Parathyroid adenoma (tissue), 2 donors: ENCODE measurements at regions not wholly inside any gene's neighbourhood (a gene's known extent, or its start where the extent isn't known, plus 50 kb on each side); places are given as distances from the start of the nearest gene placed in this dataset.

ENCODE experiments used
- H2AFZ ChIP-seq: fragments of 300-600 bp; sonication (generic); one replicate; pipeline ENCODE4 v1.7.0; 2017; ENCODE audit warnings: antibody characterized with exemption, mild to moderate bottlenecking
- H3K27ac ChIP-seq: fragments of 300-600 bp; sonication (generic); one replicate; pipeline ENCODE4 v1.7.0; 2017
- H3K27me3 ChIP-seq: fragments of 300-600 bp; sonication (generic); one replicate; pipeline ENCODE4 v1.7.0; 2017; ENCODE audit warnings: low read length; ENCODE audit not compliant: control insufficient read depth, insufficient read depth
- H3K36me3 ChIP-seq: fragments of 300-600 bp; sonication (generic); one replicate; pipeline ENCODE4 v1.7.0; 2017; ENCODE audit warnings: low read length; ENCODE audit not compliant: control insufficient read depth, insufficient read depth
- H3K4me1 ChIP-seq: fragments of 300-600 bp; sonication (generic); one replicate; pipeline ENCODE4 v1.7.0; 2017; ENCODE audit warnings: control low read depth
- H3K4me2 ChIP-seq: fragments of 300-600 bp; sonication (generic); one replicate; pipeline ENCODE4 v1.7.0; 2017; ENCODE audit warnings: low read length
- H3K4me3 ChIP-seq: fragments of 300-600 bp; sonication (generic); one replicate; pipeline ENCODE4 v1.7.0; 2017; ENCODE audit warnings: low read depth, low read length
- H3K79me2 ChIP-seq: fragments of 300-600 bp; sonication (generic); one replicate; pipeline ENCODE4 v1.7.0; 2017; ENCODE audit warnings: control low read depth
- H3K9ac ChIP-seq: fragments of 300-600 bp; sonication (generic); one replicate; pipeline ENCODE4 v1.7.0; 2017; ENCODE audit warnings: mild to moderate bottlenecking
- H3K9me3 ChIP-seq: fragments of 300-600 bp; sonication (generic); one replicate; pipeline ENCODE4 v1.7.0; 2017; ENCODE audit warnings: low read length; ENCODE audit not compliant: control insufficient read depth
- CTCF ChIP-seq: fragments of 300-600 bp; sonication (generic); IDR thresholded peaks from one replicate; pipeline ENCODE4 v1.7.0; 2017; ENCODE audit warnings: antibody characterized with exemption, mild to moderate bottlenecking
- donor health status: primary hyperparathyroidism.

GRCh38 chr2:67689186-67689585, 292.1 kb downstream of the ETAA1 start:
- TF ChIP-seq CTCF: no peak
- Histone ChIP-seq H3K79me2 (no peaks in the 10 kb centered on the region), H3K27ac (no peak overlapping the region), H3K9ac (no peak overlapping the region), H3K9me3 (no peaks in the 10 kb centered on the region), H3K27me3 (no peaks in the 10 kb centered on the region), H3K36me3 (no peaks in the 10 kb centered on the region), H3K4me2 (no peak overlapping the region), H3K4me3 (no peak overlapping the region), H2AFZ (no peak overlapping the region), H3K4me1 (no peaks in the 10 kb centered on the region)

GRCh38 chr2:67689651-67690050, 292.5 kb downstream of the ETAA1 start:
- no peak for TF ChIP-seq CTCF
- no peaks in the 10 kb centered on the region for H3K9me3 ChIP-seq

GRCh38 chr2:67694445-67694844, 297.3 kb downstream of the ETAA1 start:
- H3K4me3 ChIP-seq: no peak overlapping the region
- peaks cover 5% of the 10 kb centered on the region for H3K4me1 ChIP-seq
- H3K79me2 ChIP-seq: no peaks in the 10 kb centered on the region
- H3K4me2 ChIP-seq: peak overlapping the region; percentile 10
- no peak overlapping the region for H3K9ac ChIP-seq
- no peaks in the 10 kb centered on the region for H3K36me3 ChIP-seq
- no peaks in the 10 kb centered on the region for H3K9me3 ChIP-seq
- H3K27me3 ChIP-seq: no peaks in the 10 kb centered on the region
- no peak overlapping the region for H3K27ac ChIP-seq
- no peak for TF ChIP-seq CTCF
- H2AFZ ChIP-seq: peak overlapping the region; percentile 53

More at GRCh38 chr2:67689651-67690050, 292.5 kb downstream of the ETAA1 start:
- Histone ChIP-seq H3K4me3 (no peak overlapping the region), H3K4me2 (no peak overlapping the region), H3K27me3 (no peaks in the 10 kb centered on the region), H3K79me2 (no peaks in the 10 kb centered on the region), H3K4me1 (peaks cover 2% of the 10 kb centered on the region), H3K27ac (no peak overlapping the region), H2AFZ (no peak overlapping the region), H3K36me3 (no peaks in the 10 kb centered on the region), H3K9ac (no peak overlapping the region)

GRCh38 chr2:67701011-67701410, 303.9 kb downstream of the ETAA1 start:
- H3K79me2 ChIP-seq: no peaks in the 10 kb centered on the region
- peak overlapping the region; percentile 41 for H2AFZ ChIP-seq
- H3K4me1 ChIP-seq: peaks cover 7% of the 10 kb centered on the region
- no peak overlapping the region for H3K4me2 ChIP-seq
- H3K9me3 ChIP-seq: no peaks in the 10 kb centered on the region
- no peak overlapping the region for H3K4me3 ChIP-seq
- no peaks in the 10 kb centered on the region for H3K27me3 ChIP-seq
- H3K36me3 ChIP-seq: no peaks in the 10 kb centered on the region
- H3K9ac ChIP-seq: no peak overlapping the region
- no peak for TF ChIP-seq CTCF
- no peak overlapping the region for H3K27ac ChIP-seq

GRCh38 chr2:67702284-67702683, 305.2 kb downstream of the ETAA1 start:
- no peak overlapping the region for H3K4me3 ChIP-seq
- H3K9me3 ChIP-seq: no peaks in the 10 kb centered on the region
- no peaks in the 10 kb centered on the region for H3K36me3 ChIP-seq
- H3K27me3 ChIP-seq: no peaks in the 10 kb centered on the region
- H3K4me1 ChIP-seq: peaks cover 7% of the 10 kb centered on the region
- H3K4me2 ChIP-seq: no peak overlapping the region
- TF ChIP-seq CTCF: no peak
- no peak overlapping the region for H3K27ac ChIP-seq
- no peak overlapping the region for H3K9ac ChIP-seq
- H3K79me2 ChIP-seq: no peaks in the 10 kb centered on the region
- H2AFZ ChIP-seq: no peak overlapping the region
